HG02763 (cell line): ENCODE measurements at regions not wholly inside any gene's neighbourhood (a gene's known extent, or its start where the extent isn't known, plus 50 kb on each side); places are given as distances from the start of the nearest gene placed in this dataset.

Experiments
- ATAC-seq: cut with Tn5 transposase; IDR thresholded peaks from one replicate; pipeline ENCODE4 v1.9.1; 2021; ENCODE audit warnings: mild to moderate bottlenecking, moderate library complexity; ENCODE audit not compliant: unreplicated experiment

GRCh38 chr6:25215881-25216280 lies 63.3 kb upstream of the CARMIL1 start:
- no peak for ATAC-seq

GRCh38 chr6:25217302-25217701 lies 61.9 kb upstream of the CARMIL1 start:
- no peak for ATAC-seq

DNA sequence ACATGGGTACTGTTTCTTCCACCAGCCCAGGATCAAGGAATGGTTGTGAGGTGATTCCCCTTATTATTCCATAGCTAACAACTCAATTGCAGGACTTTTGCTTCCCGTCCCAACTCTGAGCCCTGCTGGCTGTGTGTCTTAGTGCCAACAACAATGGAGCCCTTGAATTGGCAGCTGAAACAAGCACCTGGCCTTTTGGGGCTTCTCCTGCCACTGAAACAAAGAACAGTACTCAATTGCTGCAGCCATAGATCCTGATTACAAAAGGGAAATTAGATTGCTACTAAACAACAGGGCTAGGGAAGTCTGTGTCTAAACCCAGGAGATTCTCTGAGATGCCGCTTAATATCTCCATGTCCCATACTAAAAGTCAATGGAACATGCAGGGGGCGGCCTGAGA lies 61.3 kb upstream of the CARMIL1 start:
- ATAC-seq = no peak

- no peak for ATAC-seq
Observed at GRCh38 chr6:25218346-25218745, 60.8 kb upstream of the CARMIL1 start.

- ATAC-seq = no peak
Observed at GRCh38 chr6:25219216-25219916, 59.8 kb upstream of the CARMIL1 start.

- ATAC-seq = no peak
Observed at GRCh38 chr6:25219917-25220278, 59.3 kb upstream of the CARMIL1 start.

GRCh38 chr6:25220857-25221256 lies 58.3 kb upstream of the CARMIL1 start:
- no peak for ATAC-seq

- no peak for ATAC-seq
Observed at GRCh38 chr6:25222006-25222678, 57.0 kb upstream of the CARMIL1 start.

DNA sequence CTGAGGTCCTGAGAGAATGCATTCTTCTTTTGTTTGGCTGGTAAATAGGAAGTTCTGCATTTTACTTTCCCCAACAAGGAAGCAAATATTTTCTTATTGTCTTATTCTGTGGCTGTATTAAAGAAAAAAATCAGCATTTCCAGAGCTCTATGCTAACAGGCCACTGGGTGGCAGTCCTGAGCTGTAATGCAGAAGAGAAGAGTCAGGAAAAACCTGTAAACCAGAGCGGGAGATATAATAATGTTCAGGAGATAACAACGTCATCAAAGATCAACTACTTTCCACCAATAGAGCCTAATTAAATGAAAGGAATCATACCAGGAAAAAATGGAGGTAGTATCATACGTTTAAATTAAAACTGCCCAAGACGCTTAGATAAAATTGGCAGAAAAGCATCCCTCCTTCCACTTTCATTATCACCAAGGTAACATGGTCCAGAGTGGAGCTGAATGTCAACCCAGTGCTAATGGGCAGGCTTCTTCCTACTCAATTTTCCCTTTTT lies 55.6 kb upstream of the CARMIL1 start:
- ATAC-seq = no peak

- ATAC-seq = no peak
Observed at GRCh38 chr6:25224242-25224641, 54.9 kb upstream of the CARMIL1 start.

GRCh38 chr6:25227854-25228253 lies 51.3 kb upstream of the CARMIL1 start:
- ATAC-seq = no peak
